Heart left ventricle (tissue), 13 donors: ENCODE measurements at regions not wholly inside any gene's neighbourhood (a gene's known extent, or its start where the extent isn't known, plus 50 kb on each side); places are given as distances from the start of the nearest gene placed in this dataset.

Experiments
- CTCF ChIP-seq, 12 donors: fragments of 200-600 bp; sonication (generic) in 4 of 12; IDR thresholded peaks; one replicate each; pipeline versions ENCODE4 v1.5.0 to v1.8.0; 2018 to 2022; ENCODE audit warnings: antibody characterized with exemption in 12 of 12, mild to moderate bottlenecking in 5 of 12
- POLR2A ChIP-seq, 2 donors: fragments of 450-650 bp; IDR thresholded peaks; one replicate each; pipeline ENCODE4 v1.6.1; 2017; ENCODE audit warnings: antibody characterized with exemption in 2 of 2, mild to moderate bottlenecking in 2 of 2, moderate library complexity in 2 of 2
- donor health status: ischemic (EF 13 %, LVEDD 7.1; RV severe dilation, severe dysfunction).
- donor health status: DM: no; HTN: yes; CAD: no.
- donor health status: DM: no; HTN: no; CAD: no.
- donor health status: ischemic (EF 25% LVEDD 6.9; RV normal size, moderate dysfunction).
- donor health status: ischemic (EF 25% LVEDD 5.7; RV mildly dilated, moderate dysfunction).
- donor health status: ischemic (EF 35%, LVEDD 5.7; RV mildly dilated, moderate dysfunction).
- donor health status: nonischemic (EF 11% LVEDD 7.7; RV severe dilation, severe dysfunction).
- donor health status: DM: yes; HTN: yes; CAD: no.
- donor health status: PGD.
- donor health status: ischemic (EF 29% LVEDD 5.4; RV normal size, mild dysfunction).
- donor health status: nonischemic (EF 23%, LVEDD 6.1; RV moderate dilation, normal function).

GRCh38 chr2:176979981-176980710, 232.4 kb upstream of the HNRNPA3 start:
- TF ChIP-seq CTCF (IDR thresholded peaks at IDR 0.05), result no peak
- TF ChIP-seq POLR2A (IDR thresholded peaks at IDR 0.05), result no peak
